HG03521 (cell line): ENCODE measurements at regions not wholly inside any gene's neighbourhood (a gene's known extent, or its start where the extent isn't known, plus 50 kb on each side); places are given as distances from the start of the nearest gene placed in this dataset.

Source experiments
- ATAC-seq: cut with Tn5 transposase; IDR thresholded peaks from one replicate; pipeline ENCODE4 v1.9.1; 2021; ENCODE audit warnings: mild to moderate bottlenecking, moderate library complexity; ENCODE audit not compliant: unreplicated experiment

DNA sequence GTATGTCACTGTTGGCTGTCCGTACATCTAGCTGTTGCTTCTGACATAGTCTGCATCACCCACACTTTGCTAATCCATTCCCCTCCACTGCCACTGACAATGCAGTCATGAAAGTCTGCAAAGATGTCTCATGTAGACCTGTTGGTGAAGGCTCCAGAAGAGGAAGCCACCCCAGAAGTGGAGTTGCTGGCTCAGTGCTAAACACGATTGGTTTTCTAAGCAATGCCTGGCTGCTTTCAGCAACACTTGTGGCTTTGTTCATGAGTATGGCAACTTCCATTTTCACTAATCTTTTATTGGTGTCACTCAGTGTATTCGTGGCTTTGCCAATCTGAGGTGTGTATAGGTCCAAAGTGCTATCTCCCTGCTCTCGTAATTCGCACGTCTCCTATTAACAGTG is 288.1 kb downstream of the GADD45G start:
- ATAC-seq = no peak

DNA sequence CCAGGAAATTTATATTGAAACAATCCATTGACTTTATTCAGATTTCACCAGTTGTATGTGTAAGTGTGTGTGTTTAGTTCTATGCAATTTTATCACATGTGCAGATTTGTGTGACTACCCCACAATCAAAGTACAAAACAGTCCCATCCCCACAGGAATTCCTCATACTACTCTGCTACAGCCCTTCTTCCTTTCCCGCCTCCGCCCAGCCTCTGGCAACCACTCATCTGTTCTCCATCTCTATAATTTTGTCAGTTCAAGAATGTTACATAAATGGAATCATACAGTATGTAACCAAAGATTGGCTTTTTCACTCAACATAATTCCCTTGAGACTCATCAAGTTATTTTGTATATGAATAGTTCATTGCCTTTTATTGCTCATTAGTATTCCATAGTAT is 289.1 kb downstream of the GADD45G start:
- no peak for ATAC-seq

DNA sequence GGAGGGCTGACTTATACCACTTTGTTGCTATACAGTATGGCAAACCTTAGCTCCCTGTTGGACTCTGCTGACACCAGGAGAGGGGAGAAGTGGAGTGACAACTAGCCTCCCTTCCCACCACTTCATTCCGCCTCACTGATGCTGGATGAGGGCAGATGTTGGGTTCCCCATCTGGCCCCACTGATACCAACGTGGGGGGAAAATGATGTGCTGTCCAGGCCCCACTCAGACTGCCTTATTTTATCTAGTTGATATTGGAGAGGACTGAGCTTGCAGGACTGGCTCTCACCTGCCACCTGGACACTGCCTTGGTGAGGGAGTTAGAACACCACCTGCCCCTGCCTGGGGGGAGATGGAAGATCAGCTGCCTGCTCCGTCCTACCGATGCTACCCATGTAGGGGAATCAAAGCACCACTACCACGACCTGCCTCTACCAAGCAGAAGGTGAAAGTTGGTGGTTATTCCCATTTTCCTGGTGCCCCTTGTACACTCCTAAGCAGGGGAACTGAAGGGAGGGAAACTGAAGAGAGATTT is 292.1 kb downstream of the GADD45G start:
- no peak for ATAC-seq

DNA sequence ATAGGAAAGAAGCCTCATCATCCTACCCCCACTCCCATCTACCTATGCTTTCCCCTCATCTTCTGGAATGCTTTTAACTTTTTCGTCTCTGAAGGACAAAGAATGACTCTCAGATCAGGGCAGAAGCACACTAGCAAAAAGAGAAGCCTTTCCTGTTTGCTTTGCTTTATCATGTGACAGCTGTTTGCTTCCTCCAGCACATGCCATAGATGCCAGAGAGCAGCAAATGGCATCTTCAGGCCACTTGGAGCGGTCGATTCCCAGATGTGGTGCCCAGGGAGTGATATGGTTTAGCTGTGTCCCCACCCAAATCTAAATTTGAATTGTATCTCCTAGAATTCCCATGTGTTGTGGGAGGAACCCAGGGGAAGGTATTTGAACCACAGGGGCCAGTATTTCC is 294.8 kb downstream of the GADD45G start:
- no peak for ATAC-seq

DNA sequence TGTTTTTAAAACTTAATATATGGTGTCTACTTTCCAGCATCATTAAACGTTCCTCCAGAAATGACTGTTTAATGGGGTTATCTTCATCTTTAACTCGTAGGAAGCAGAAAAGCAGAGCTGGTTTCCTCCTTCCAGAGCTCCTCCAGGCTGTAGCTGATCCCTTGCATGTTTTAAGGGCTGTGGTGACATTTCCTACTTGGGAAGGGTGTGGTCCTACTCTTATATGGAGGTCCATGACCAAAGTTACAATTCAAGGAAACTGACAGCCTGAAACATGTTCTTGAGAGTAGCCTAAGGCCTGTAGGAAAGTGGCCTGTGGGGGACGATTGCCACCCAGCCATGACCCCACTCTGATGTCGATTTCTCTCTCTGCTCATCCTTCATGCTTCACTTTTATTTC is 297.1 kb downstream of the GADD45G start:
- ATAC-seq = no peak

DNA sequence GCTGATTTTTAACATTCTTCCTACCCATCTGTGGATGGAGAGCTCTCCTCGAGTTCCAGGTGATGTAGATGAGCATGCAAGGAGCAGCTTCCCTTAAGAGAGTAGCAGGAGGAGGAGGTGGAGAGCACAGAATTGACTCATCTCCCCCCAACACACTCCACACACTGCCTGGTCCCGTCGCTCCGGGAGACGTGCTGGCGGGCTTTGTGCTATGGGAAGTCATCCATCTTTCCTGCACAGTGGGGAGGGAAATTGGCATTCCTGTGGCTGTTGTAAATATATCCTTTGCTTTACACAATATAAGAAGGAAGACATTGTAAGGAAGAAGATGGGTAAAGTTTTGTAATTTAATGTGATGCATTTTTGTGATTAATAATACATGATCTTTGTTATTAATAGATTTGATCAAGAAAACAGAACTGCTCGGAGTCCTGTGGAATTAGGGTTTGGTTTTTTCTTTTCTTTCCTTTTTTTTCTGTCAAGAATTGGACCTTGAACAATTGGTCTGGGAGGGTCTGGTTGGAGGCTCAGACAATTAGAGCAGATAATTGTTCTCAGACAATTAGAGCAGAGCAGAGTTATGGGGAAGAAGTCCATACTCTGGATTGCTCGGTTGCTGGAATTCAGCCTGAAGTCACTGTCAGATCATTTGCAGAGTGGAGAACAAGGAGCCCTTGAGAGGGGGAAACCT is 297.8 kb downstream of the GADD45G start:
- ATAC-seq = no peak

DNA sequence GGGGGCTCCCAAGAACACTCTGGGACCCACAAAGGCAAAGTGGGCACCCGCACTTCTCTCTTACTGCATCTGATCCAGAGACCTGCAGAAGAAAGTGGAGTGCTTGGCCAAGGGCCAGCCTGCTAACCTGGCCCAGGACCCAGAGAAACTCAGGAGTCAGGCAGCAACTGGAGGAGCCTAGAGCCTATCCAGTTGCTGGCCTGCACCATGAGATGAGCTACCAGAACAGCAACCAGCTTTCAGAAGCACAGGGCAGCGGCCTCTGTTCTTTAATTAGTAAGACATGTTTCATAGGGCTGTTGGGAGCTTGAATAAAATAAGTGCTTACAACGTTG is 298.3 kb downstream of the GADD45G start:
- no peak for ATAC-seq

DNA sequence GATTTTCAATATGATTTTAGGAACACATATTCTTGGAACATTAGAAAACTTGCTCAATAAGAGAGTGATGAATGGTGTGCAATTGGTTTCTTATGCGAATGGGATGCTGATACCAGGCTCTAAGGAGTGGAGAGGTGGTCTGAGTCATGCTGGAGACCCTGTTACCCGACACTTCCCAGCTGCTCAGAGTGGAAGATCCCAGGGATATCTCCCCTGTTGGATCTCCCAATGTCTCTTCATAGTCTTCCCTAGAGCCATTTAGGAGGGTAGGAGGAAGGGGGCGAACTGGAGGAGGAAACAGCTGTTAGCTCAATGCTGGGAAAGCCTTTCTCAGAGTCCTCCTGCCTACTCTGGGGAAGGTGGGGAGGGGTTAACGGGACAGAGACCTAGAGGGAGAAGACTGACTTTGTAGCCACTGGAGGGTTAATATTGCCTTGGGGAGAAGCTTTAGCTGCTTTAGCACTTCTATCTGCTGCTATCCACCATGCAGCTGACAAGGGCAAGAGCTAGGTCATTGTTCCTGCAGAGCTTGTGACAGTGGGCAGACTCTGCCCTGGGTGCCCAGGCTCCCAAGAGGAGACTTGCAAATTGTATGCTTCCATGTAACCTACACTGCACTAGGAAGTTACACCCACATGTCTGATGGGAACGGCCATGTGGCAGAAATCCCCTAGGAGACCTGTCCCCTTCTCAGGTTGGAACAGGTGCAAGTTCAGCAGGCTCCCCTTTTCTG is 301.0 kb downstream of the GADD45G start:
- no peak for ATAC-seq

DNA sequence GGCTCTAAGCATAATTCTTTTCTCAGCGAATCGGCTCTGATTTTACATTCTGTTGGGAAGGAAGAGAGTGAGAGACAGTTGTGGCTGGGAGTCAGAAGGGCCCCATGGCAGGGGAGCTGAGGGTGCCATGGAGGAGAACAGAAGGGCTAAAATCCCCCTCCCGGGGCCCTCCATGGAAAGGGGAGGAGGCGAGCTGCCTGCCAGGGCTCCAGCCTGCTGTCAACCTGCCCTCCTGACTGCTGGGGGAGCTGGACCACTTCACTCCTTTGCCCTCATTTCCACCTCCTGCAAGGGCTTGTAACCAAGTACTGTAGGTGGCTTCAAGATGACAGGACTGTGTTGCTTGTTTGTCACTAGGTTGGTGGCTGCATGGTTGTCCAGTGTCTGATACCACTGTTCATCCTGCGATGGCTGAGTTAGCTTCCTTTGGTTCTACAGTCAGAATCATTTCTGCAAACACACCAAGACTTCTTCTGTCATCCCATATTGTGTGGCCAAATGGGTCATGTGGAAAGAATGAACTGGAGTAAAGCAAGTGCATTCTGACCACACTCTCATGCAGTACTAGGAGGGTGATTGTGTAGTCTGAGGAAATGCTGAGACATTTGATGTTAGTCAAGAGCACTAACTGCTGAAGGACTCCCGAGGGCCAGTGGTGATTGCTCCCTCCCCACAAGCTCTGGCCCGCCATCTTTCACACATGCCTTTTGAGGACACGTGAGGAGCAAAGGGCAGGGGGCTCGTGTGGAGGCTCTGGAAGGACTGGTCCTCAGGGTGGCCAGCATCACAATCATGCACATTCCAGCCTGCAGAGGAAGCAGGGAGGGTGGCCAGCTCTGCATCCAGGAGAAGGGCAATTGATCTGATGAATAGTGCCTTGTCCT is 307.2 kb downstream of the GADD45G start:
- ATAC-seq = no peak

DNA sequence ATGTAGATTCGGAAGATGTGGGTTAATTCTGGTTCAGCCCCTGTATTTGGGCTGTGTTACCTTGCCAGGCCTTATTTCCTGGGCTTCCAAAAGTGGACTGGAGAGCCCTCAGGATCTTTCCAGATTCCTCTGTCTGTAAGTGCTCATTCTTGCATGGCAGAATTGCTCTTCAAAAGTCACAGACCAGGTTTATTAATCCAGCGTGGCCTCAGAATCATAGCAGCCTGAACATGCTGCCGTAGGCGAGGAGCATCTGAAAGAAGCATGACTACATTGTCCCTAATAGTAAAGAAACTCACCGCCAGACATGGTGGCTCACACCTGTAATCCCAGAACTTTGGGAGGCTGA is 307.8 kb downstream of the GADD45G start:
- ATAC-seq = no peak

DNA sequence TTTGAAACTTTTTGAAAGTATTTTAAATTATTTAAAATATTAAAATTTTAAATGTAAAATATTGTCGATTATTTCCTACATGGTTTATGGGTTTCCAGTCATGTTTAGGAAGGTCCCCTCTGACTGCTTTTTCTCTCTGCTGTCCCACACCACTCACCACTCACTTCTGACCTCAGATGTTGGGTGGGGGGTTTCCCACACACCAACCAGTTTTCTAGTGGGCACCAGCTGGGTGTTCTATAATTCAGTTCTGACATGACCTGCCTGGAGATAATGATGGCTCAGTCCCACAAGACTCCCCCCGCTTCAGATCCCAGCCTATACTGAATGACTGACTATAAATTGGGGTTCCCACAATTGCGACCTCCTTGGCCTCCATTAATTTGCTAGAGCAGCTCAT is 310.4 kb downstream of the GADD45G start:
- no peak for ATAC-seq

DNA sequence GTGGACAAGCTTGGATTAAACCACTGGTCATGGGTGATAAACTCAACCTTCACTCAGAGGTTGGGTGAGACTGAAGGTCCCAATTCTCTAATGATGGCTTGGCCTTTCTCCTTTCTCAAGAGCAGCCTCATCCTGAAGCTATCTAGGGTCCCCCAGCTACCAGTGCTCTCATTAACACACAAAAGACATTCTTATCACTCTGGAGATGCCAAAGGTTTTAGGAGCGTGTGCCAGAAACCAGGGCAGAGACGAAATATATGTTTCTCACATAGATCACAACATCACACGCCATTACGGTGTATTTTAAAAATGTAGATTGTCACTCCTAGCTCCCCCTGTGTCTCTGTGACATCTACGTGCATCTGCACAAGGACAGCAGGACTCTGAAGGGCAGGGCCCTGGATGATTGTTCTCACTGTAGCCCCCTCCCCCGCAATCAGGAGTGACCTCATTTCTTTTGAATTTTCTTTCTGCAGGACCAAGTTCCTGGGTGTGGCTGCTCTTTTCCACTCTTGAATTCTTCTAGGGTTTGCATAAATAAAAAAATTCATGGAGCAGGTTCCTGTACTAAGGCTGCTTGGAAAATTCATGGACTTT is 311.3 kb downstream of the GADD45G start:
- no peak for ATAC-seq

DNA sequence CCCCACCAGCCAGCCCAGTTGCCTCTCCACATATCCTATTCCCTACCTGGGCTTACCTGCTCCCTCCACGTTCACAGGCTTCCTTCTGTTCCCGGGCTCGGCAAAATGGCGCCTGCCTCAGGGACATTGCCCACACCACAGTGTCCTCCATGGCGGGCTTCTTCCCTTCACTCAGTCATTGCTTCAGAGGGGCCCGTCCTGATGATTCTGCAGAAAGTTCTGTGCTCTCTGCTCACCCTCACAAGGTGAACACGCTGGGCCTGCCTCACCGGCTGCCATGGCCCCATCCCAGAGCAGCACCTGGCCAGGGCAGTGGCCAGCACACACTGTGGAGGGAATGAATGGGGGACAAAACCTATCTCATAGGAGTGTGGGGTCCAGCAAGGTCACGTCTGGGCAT is 313.0 kb downstream of the GADD45G start:
- no peak for ATAC-seq

DNA sequence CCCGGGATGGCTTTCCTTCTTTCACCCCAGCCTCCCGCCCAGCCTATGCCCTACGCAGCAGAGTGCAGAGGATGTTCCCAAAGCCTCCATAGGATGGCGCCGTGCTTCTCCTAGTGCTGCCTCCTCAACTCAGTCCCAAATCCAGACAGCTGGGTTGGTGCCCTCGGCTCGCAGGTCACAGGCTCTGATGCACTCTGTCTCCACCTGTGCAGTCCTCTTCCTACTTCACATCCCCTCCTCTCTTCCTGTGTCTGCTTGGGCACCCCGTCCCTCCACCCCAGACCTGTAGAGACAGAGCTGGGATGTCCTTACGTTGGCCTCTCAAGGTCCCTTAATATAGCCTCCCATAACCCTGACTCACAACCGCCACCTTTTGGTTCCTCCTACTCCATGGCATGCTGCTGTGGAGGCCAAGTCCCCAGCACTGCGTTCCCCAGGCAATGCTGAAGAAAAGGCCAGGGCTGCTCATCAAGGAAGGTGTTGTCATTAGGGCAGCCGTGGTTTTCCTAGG is 314.4 kb downstream of the GADD45G start:
- no peak for ATAC-seq

DNA sequence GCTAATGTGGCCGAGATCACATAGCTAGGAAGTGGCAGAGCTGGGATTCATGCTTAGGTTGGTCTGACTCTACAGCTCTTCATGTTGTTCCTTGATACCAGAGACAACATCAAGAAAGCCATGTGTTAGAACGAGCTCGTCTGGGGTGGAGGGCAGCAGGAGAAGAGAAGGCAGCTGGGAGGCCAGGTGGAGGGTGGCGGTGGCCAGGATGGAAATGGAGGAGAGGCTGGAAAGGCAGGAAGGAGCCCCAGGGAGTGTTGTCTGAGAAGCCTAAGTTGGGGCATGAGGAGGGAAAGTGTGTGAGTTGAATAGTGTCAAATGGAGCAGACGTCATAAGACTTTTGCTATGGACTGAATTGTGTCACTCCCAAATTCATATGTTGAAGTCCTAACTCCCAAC is 315.3 kb downstream of the GADD45G start:
- no peak for ATAC-seq

DNA sequence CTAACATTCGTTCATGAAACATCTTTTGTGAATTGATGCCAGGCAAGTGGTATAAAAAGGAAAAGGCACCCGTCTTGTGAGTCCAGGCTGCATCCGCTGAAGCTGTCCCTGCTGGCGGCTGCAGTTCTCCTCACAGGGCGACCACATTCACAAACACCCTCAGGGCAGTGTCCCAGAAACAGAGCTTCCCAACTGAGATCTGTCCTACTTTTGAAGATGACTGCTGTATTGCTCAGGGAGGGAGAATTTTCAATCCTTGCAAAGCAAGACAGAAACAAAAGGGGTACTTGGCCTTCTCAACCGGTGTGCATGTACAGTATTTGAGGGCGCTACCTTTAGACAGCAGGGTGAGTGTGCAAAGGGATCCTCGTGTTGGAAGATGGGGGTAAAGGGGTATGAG is 316.1 kb downstream of the GADD45G start:
- no peak for ATAC-seq

DNA sequence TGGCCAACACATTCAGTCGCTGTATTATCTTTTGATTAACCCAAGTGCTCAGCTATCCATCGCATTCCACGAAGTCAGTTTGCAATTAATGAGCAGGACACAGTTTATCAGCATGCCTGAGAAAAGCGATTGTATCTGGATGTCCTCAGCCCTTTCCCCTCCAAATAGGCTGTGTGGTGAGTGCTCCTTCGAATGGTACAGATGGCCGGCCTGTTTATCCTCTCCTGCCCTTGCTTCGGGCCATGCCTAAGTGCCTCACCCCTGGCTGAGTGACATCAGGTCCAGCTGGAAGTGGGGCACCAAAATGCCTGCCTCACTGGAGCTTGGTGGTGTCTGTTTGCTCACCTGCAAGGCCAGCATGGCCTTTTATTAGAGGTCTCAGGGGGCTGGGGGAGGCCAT is 317.3 kb downstream of the GADD45G start:
- no peak for ATAC-seq

DNA sequence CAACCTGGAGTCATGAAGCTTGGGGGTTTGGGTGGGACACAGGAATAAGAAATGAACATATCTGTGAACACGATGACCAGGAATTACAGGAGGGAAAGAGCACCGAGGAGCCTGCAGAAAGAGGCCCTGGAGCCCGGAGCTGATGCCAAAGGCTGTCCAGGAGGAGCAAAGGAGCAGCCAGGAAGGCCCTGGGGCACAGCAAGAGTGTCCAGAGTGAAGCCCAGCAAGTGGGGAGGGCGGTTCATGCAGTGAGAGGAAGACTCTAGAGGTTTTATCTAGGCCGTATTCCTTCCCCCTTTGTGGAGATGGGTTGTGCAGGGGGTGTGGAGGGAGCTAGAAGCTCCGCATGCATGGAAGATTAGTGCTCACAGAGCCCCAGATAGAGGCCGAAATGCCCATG is 318.4 kb downstream of the GADD45G start:
- no peak for ATAC-seq

DNA sequence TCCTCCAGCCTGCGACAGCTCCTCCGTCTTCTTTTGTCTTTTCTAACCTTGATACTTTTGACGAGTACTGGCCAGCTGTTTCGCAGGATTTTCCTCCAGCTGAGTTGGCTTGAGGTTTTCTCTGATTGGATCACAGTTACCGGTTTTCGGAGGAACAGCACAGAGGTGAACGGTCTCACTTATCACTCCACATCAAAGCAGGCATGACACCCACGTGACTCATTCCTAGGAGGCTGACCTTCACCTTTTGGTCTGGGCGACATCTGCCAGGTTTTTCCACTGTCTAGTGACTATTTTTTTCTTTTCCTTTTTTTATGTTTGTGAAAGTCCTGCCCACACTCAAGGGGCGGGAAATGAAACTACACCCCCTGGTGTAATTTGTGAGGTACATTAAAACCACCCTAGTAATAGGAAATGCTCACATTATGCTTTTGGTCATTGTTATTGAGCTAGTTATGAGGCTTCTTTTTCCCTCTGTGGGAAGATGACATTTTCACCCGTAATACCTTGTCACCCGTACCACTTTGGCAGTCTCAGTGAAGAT is 319.2 kb downstream of the GADD45G start:
- ATAC-seq = no peak

DNA sequence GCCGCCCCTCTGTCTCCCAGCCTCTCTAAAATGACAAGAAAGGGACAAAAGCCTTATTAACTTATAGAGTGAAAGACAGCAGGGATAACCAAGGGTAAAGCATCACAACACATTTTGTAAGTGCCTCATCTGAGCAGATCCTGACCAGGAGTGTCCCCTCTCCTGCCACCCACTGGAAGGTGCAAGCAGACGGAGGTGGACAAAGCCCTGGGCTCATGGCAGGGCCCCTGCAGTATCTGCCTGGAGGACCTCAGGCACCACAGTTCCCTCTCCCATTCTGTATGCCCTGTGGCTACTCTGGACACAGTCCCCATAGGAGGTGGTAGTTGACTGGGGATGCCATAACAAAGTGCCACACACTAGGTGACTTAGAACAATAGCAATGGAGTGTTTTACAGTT is 319.8 kb downstream of the GADD45G start:
- no peak for ATAC-seq

DNA sequence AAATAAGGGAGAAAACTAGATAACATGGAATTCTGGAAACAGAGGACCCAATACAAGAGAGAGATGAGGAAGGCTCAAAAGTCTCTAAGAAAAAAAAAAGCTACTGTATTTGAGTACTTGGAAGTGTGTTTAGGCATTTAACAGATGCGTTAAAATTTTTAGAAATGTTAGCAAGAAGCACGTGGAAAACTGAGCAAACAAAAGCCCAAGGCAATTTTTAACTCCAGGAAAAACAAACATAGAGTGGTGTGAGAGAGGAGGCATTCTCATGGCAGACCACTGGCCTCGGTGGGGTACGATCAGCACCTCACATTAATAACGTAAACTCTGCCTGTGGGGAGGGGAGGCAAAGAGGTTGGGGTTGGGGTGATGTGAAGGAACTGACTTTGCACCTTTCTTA is 321.4 kb downstream of the GADD45G start:
- ATAC-seq = no peak
